ENCODE measurements at regions not wholly inside any gene's neighbourhood (a gene's known extent, or its start where the extent isn't known, plus 50 kb on each side); places are given as distances from the start of the nearest gene placed in this dataset.

GRCh38 chr9:113690055-113690740 lies 185.9 kb upstream of the ZNF618 start:
- Histone ChIP-seq H4K20me1 (ENCODE audit: insufficient read depth) (no peaks in the 10 kb centered on the region), H3K4me3 (ENCODE audit: low read depth in 2 of 2, low read length in 1 of 2) (no peak overlapping the region), H3K79me2 (ENCODE audit: insufficient read depth) (no peaks in the 10 kb centered on the region), H3K4me2 (no peak overlapping the region), H3K27me3 (ENCODE audit: insufficient read depth) (peaks cover 18% of the 10 kb centered on the region; the same call in 1 of the 2 replicates), H3F3A (replicated peaks; ENCODE audit: insufficient read depth) (no peaks in the 10 kb centered on the region), H3K9me3 (no peaks in the 10 kb centered on the region), H3K27ac (ENCODE audit: low read depth in 2 of 2, low read length in 1 of 2) (no peak overlapping the region), H2AFZ (ENCODE audit: low read depth) (no peak overlapping the region), H3K9me2 (no peaks in the 10 kb centered on the region), H3K36me3 (replicated peaks in 1 of 2; ENCODE audit: control insufficient read depth in 1 of 2, insufficient read depth in 2 of 2, low read length in 1 of 2) (no peaks in the 10 kb centered on the region), H3K4me1 (ENCODE audit: control insufficient read depth in 1 of 2, insufficient read depth in 2 of 2, low read depth in 1 of 2, low read length in 1 of 2) (no peaks in the 10 kb centered on the region; a peak in 1 of 4 replicates), H3K9ac (no peak overlapping the region)
- POLR2A ChIA-PET: no interaction called here
- DNase-seq: no peak
- WGBS (ENCODE audit: low lambda C conversion rate): 89% methylated on average over 11 of the region's 11 CpGs
- CTCF ChIA-PET: interaction anchor here (1.0 kb wide), 1 partner anchor 99 kb away, joined by 3 read pairs; no protein-coding TSS in a partner anchor
- no peak for TF ChIP-seq USF2 (IDR thresholded peaks at IDR 0.05; ENCODE audit: borderline replicate concordance, low read depth, low read length)
- TF ChIP-seq TAF1 (IDR thresholded peaks at IDR 0.05; ENCODE audit: borderline replicate concordance, low read depth, low read length): no peak

DNA sequence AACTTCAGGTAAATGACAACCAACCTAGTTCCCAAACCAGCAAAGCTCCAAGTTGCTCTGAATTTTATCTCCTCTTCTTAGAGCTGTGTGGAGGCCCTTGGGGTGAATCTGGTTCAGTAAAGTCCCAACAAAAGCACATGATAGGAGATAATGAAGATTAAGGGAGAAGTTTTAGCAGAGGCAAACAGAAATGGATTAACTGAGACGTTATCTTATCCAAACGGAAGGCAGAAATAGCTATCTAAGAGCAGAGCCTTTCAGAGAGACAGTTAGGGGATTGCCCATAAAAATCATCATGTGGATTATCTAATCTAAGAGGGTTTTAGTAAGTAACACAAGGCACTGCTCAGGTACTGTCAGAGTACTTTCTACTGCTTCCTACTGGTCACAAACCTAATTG lies 183.9 kb upstream of the ZNF618 start:
- H3K9me2 ChIP-seq: no peaks in the 10 kb centered on the region
- H4K20me1 ChIP-seq (ENCODE audit: insufficient read depth): no peaks in the 10 kb centered on the region
- H3K4me2 ChIP-seq: no peak overlapping the region
- H3K4me3 ChIP-seq (ENCODE audit: low read depth in 2 of 2, low read length in 1 of 2): no peak overlapping the region
- DNase-seq: no peak
- no peak overlapping the region for H3K9ac ChIP-seq
- H2AFZ ChIP-seq (ENCODE audit: low read depth): no peak overlapping the region
- no peaks in the 10 kb centered on the region for H3K36me3 ChIP-seq (replicated peaks in 1 of 2; ENCODE audit: control insufficient read depth in 1 of 2, insufficient read depth in 2 of 2, low read length in 1 of 2)
- ChIA-PET CTCF (interaction anchor here (2.2 kb wide), 1 partner anchor 10 kb away, joined by 18 read pairs; no protein-coding TSS in a partner anchor), POLR2A (no interaction called here)
- no peaks in the 10 kb centered on the region; a peak in 1 of 4 replicates for H3K4me1 ChIP-seq (ENCODE audit: control insufficient read depth in 1 of 2, insufficient read depth in 2 of 2, low read depth in 1 of 2, low read length in 1 of 2)
- TF ChIP-seq TAF1 (IDR thresholded peaks at IDR 0.05; ENCODE audit: borderline replicate concordance, low read depth, low read length) (no peak), JUND (IDR thresholded peaks at IDR 0.05) (no peak), ELF1 (IDR thresholded peaks at IDR 0.05) (no peak), MAX (IDR thresholded peaks at IDR 0.05; ENCODE audit: low read depth) (no peak), MEF2A (IDR thresholded peaks at IDR 0.05; ENCODE audit: borderline replicate concordance, low read depth) (no peak), NRF1 (IDR thresholded peaks at IDR 0.05; ENCODE audit: low read depth, low read length) (no peak), TEAD4 (IDR thresholded peaks at IDR 0.05; ENCODE audit: borderline replicate concordance, insufficient read depth) (no peak), USF2 (IDR thresholded peaks at IDR 0.05; ENCODE audit: borderline replicate concordance, low read depth, low read length) (no peak), CHD2 (IDR thresholded peaks at IDR 0.05; ENCODE audit: low read length, partially characterized antibody) (no peak)
- TF ChIP-seq, protein P1, sequence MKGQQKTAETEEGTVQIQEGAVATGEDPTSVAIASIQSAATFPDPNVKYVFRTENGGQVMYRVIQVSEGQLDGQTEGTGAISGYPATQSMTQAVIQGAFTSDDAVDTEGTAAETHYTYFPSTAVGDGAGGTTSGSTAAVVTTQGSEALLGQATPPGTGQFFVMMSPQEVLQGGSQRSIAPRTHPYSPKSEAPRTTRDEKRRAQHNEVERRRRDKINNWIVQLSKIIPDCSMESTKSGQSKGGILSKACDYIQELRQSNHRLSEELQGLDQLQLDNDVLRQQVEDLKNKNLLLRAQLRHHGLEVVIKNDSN (IDR thresholded peaks at IDR 0.05; ENCODE audit: borderline replicate concordance, low read depth): no peak
- TF ChIP-seq, protein P2, sequence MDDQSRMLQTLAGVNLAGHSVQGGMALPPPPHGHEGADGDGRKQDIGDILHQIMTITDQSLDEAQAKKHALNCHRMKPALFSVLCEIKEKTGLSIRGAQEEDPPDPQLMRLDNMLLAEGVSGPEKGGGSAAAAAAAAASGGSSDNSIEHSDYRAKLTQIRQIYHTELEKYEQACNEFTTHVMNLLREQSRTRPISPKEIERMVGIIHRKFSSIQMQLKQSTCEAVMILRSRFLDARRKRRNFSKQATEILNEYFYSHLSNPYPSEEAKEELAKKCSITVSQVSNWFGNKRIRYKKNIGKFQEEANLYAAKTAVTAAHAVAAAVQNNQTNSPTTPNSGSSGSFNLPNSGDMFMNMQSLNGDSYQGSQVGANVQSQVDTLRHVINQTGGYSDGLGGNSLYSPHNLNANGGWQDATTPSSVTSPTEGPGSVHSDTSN (IDR thresholded peaks at IDR 0.05): no peak
- H3K79me2 ChIP-seq (ENCODE audit: insufficient read depth): no peaks in the 10 kb centered on the region
- H3K27ac ChIP-seq (ENCODE audit: low read depth in 2 of 2, low read length in 1 of 2): no peak overlapping the region
- 30% methylated on average over 2 of the region's 2 CpGs for WGBS (ENCODE audit: low lambda C conversion rate)
- H3K9me3 ChIP-seq: no peaks in the 10 kb centered on the region
- no peaks in the 10 kb centered on the region for H3F3A ChIP-seq (replicated peaks; ENCODE audit: insufficient read depth)
- peaks cover 11% of the 10 kb centered on the region; the same call in 1 of the 2 replicates for H3K27me3 ChIP-seq (ENCODE audit: insufficient read depth)
